HuH-7.5 (cell line): ENCODE measurements at regions not wholly inside any gene's neighbourhood (a gene's known extent, or its start where the extent isn't known, plus 50 kb on each side); places are given as distances from the start of the nearest gene placed in this dataset.
"Not testable (repeated sequence)": the region's sequence is repeated elsewhere in the genome, so short reads cannot be mapped to it uniquely, and the experiment has no call there.

Source experiments
- DNase-seq: peaks from one replicate; pipeline ENCODE4 v3.0.0; 2011; ENCODE audit warnings: low spot score

GRCh38 chr10:35993591-35994515, 351.8 kb upstream of the FZD8 start:
- no peak for DNase-seq

- no peak for DNase-seq
Measured at GRCh38 chr10:35992107-35992506, 350.0 kb upstream of the FZD8 start.

- no peak for DNase-seq
Measured at GRCh38 chr10:35986756-35987502, 344.8 kb upstream of the FZD8 start.

- DNase-seq = no peak
Measured at GRCh38 chr10:35979116-35979515, 337.0 kb upstream of the FZD8 start.

- not testable (repeated sequence) for DNase-seq
Measured at GRCh38 chr10:35973912-35974591, 332.0 kb upstream of the FZD8 start.

GRCh38 chr10:35972275-35972674, 330.2 kb upstream of the FZD8 start:
- no peak for DNase-seq

GRCh38 chr10:35971397-35971796, 329.3 kb upstream of the FZD8 start:
- DNase-seq = no peak

GRCh38 chr10:35963685-35964084, 321.6 kb upstream of the FZD8 start:
- no peak for DNase-seq

GRCh38 chr10:35961501-35961900, 319.4 kb upstream of the FZD8 start:
- DNase-seq = no peak

- no peak for DNase-seq
Measured at GRCh38 chr10:35959252-35959651, 317.2 kb upstream of the FZD8 start.

- DNase-seq = not testable (repeated sequence)
Measured at GRCh38 chr10:35958609-35959008, 316.5 kb upstream of the FZD8 start.

- no peak for DNase-seq
Measured at GRCh38 chr10:35950701-35951100, 308.6 kb upstream of the FZD8 start.

- no peak for DNase-seq
Measured at GRCh38 chr10:35950226-35950625, 308.1 kb upstream of the FZD8 start.

GRCh38 chr10:35949811-35950211, 307.7 kb upstream of the FZD8 start:
- no peak for DNase-seq

- DNase-seq = no peak
Measured at GRCh38 chr10:35946556-35946955, 304.5 kb upstream of the FZD8 start.

- DNase-seq = no peak
Measured at GRCh38 chr10:35942057-35942456, 300.0 kb upstream of the FZD8 start.

- DNase-seq = no peak
Measured at GRCh38 chr10:35940141-35941041, 298.3 kb upstream of the FZD8 start.

- DNase-seq = no peak
Measured at GRCh38 chr10:35938160-35938559, 296.1 kb upstream of the FZD8 start.

- no peak for DNase-seq
Measured at GRCh38 chr10:35937546-35937945, 295.4 kb upstream of the FZD8 start.

- no peak for DNase-seq
Measured at GRCh38 chr10:35934642-35934995, 292.5 kb upstream of the FZD8 start.

GRCh38 chr10:35933940-35934641, 292.0 kb upstream of the FZD8 start:
- no peak for DNase-seq
